Ishikawa (cell line): ENCODE measurements at regions not wholly inside any gene's neighbourhood (a gene's known extent, or its start where the extent isn't known, plus 50 kb on each side); places are given as distances from the start of the nearest gene placed in this dataset.

ENCODE experiments used
- CEBPB ChIP-seq: IDR thresholded peaks from 2 replicates; pipeline ENCODE4 v1.6.1; 2012
- CREB1 ChIP-seq: IDR thresholded peaks from 2 replicates; pipeline ENCODE4 v1.6.1; 2012; ENCODE audit warnings: low read depth
- FOXM1 ChIP-seq: IDR thresholded peaks from 2 replicates; pipeline ENCODE4 v1.6.1; 2012; ENCODE audit warnings: low read depth, borderline replicate concordance
- MAX ChIP-seq: IDR thresholded peaks from 2 replicates; pipeline ENCODE4 v1.6.1; 2012
- REST ChIP-seq: IDR thresholded peaks from 2 replicates; pipeline ENCODE4 v1.6.1; 2012; ENCODE audit warnings: low read depth, mild to moderate bottlenecking

GRCh38 chr7:84363741-84364140 is 169.2 kb upstream of the SEMA3A start:
- TF ChIP-seq MAX (no peak), CREB1 (no peak), REST (no peak), CEBPB (no peak), FOXM1 (no peak)
